K562 (cell line): ENCODE measurements at regions not wholly inside any gene's neighbourhood (a gene's known extent, or its start where the extent isn't known, plus 50 kb on each side); places are given as distances from the start of the nearest gene placed in this dataset.

ENCODE experiments used
- FOXJ2 ChIP-seq: fragments of 200-800 bp; sonication (Bioruptor generic); IDR thresholded peaks from 2 replicates; pipeline ENCODE4 v1.6.1; 2016; ENCODE audit warnings: missing genetic modification characterization, missing compliant biosample characterization
- MYC ChIP-seq, 2 experiments: fragments of 250-450 bp in 1 of 2; sonication (Bioruptor Pico) in 1 of 2; IDR thresholded peaks; 2 replicates each; pipeline versions ENCODE4 v1.5.1 to v1.6.1; 2012 to 2021; ENCODE audit warnings: low read depth in 2 of 2, borderline replicate concordance in 1 of 2, improper control_type of control experiment in 1 of 2, low read length in 1 of 2, mild to moderate bottlenecking in 1 of 2, moderate library complexity in 1 of 2
- SIRT6 ChIP-seq: IDR thresholded peaks from one replicate; pipeline ENCODE4 v1.6.1; 2012; ENCODE audit warnings: low read depth, mild to moderate bottlenecking, control low read depth, inconsistent platforms, low read length, moderate library complexity
- ZBTB7A ChIP-seq: IDR thresholded peaks from 2 replicates; pipeline ENCODE4 v1.6.1; 2011; ENCODE audit warnings: low read depth, mild to moderate bottlenecking, low read length, moderate library complexity, borderline replicate concordance; ENCODE audit not compliant: control insufficient read depth
- TF ChIP-seq, protein P1 (sequence below), 3 experiments: IDR thresholded peaks in 2 of 3; conservative IDR thresholded peaks in 1 of 3; 2 replicates each; pipeline ENCODE4 v1.5.1; 2011 to 2012; ENCODE audit warnings: low read length in 3 of 3, mild to moderate bottlenecking in 3 of 3, control low read depth in 2 of 3, improper control_type of control experiment in 1 of 3, inconsistent platforms in 1 of 3, low read depth in 1 of 3, mixed read lengths in 1 of 3, moderate library complexity in 1 of 3; ENCODE audit not compliant: insufficient read depth in 2 of 3

DNA sequence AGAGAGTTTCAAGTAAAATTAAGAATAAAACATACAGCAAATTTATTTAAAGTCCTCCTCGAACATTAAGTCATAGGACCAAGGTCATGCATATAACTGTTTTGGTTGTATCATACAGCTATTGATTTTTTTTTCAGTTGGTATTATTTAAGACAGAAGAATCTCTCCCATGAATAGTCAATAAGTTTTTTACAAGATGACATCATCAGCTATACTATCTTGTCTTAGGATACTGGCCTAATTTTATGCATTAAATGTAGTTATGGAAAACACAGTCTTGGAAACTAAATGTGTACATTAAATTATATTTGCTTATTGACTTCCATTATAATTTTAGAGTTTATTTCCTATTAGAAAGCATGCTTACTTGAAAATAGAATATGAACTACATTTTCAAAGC, 755.9 kb downstream of the PCDH19 start:
- TF ChIP-seq, protein P1, sequence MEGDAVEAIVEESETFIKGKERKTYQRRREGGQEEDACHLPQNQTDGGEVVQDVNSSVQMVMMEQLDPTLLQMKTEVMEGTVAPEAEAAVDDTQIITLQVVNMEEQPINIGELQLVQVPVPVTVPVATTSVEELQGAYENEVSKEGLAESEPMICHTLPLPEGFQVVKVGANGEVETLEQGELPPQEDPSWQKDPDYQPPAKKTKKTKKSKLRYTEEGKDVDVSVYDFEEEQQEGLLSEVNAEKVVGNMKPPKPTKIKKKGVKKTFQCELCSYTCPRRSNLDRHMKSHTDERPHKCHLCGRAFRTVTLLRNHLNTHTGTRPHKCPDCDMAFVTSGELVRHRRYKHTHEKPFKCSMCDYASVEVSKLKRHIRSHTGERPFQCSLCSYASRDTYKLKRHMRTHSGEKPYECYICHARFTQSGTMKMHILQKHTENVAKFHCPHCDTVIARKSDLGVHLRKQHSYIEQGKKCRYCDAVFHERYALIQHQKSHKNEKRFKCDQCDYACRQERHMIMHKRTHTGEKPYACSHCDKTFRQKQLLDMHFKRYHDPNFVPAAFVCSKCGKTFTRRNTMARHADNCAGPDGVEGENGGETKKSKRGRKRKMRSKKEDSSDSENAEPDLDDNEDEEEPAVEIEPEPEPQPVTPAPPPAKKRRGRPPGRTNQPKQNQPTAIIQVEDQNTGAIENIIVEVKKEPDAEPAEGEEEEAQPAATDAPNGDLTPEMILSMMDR (IDR thresholded peaks at IDR 0.05 in 2 of 3, conservative IDR thresholded peaks at IDR 0.05 in 1 of 3; ENCODE audit: insufficient read depth in 2 of 3, low read depth in 1 of 3, low read length in 3 of 3), result no peak
- TF ChIP-seq MYC (IDR thresholded peaks at IDR 0.05; ENCODE audit: low read depth, low read length), result no peak
- TF ChIP-seq MYC (CRISPR knock-in tag; IDR thresholded peaks at IDR 0.05; ENCODE audit: borderline replicate concordance, low read depth), result no peak
- no peak for TF ChIP-seq SIRT6
- no peak for TF ChIP-seq FOXJ2 (tag)
- no peak for TF ChIP-seq ZBTB7A
